ENCODE measurements at regions not wholly inside any gene's neighbourhood (a gene's known extent, or its start where the extent isn't known, plus 50 kb on each side); places are given as distances from the start of the nearest gene placed in this dataset.

GRCh38 chr7:145784809-145785780 is 331.5 kb upstream of the CNTNAP2 start (continued):
- TF ChIP-seq RCOR1 (IDR thresholded peaks at IDR 0.05; ENCODE audit: borderline replicate concordance in 1 of 2, low read depth in 2 of 2, low read length in 2 of 2), result 0 out of 4 replicates have a peak, but pooled peaks of 1 of the 2 experiments have one; percentile 5
- no peak for TF ChIP-seq ZNF41 (CRISPR knock-in tag; conservative IDR thresholded peaks at IDR 0.05)
- 0 out of 2 replicates have a peak, but pooled peaks have one; percentile 31 for TF ChIP-seq HBP1 (CRISPR knock-in tag; IDR thresholded peaks at IDR 0.05)
- TF ChIP-seq ZNF24 (IDR thresholded peaks at IDR 0.05), result no peak
- no peak for TF ChIP-seq ZKSCAN3 (CRISPR knock-in tag; IDR thresholded peaks at IDR 0.05)
- TF ChIP-seq KHSRP (IDR thresholded peaks at IDR 0.05), result no peak
- TF ChIP-seq RERE (CRISPR knock-in tag; IDR thresholded peaks at IDR 0.05; ENCODE audit: borderline replicate concordance), result no peak
- no peak for TF ChIP-seq NFE2 (IDR thresholded peaks at IDR 0.05; ENCODE audit: low read depth)
- 0 out of 2 replicates have a peak, but pooled peaks have one; percentile 14 for TF ChIP-seq NFRKB (IDR thresholded peaks at IDR 0.05; ENCODE audit: low read depth)
- peak; percentile 69 for TF ChIP-seq CXXC5 (CRISPR knock-in tag; IDR thresholded peaks at IDR 0.05)
- peak; percentile 64 for TF ChIP-seq ZFX (CRISPR knock-in tag; IDR thresholded peaks at IDR 0.05)
- no peak for TF ChIP-seq CAMTA2 (CRISPR knock-in tag; conservative IDR thresholded peaks at IDR 0.05)
- peak; percentile 10 for TF ChIP-seq GTF2B (IDR thresholded peaks at IDR 0.05; ENCODE audit: extremely low read depth, insufficient read length)
- peak; percentile 27 for TF ChIP-seq BRD9 (IDR thresholded peaks at IDR 0.05; ENCODE audit: low read depth, partially characterized antibody)
- peak in 1 of 2 experiments; percentile 52; a peak in 1 of 4 replicates for TF ChIP-seq KDM1A (IDR thresholded peaks at IDR 0.05)
- no peak for TF ChIP-seq PHB (CRISPR knock-in tag; IDR thresholded peaks at IDR 0.05)
- no peak for TF ChIP-seq ZNF212 (CRISPR knock-in tag; IDR thresholded peaks at IDR 0.05)
- peak; percentile 66 for TF ChIP-seq SAP30 (IDR thresholded peaks at IDR 0.05; ENCODE audit: borderline replicate concordance, insufficient read depth, low read depth, low read length, poor library complexity, severe bottlenecking)
- no peak for TF ChIP-seq HNRNPH1 (optimal IDR thresholded peaks at IDR 0.05; ENCODE audit: low read depth, low read length)

Data from K562 (cell line).